ENCODE measurements at regions not wholly inside any gene's neighbourhood (a gene's known extent, or its start where the extent isn't known, plus 50 kb on each side); places are given as distances from the start of the nearest gene placed in this dataset.

GRCh38 chr4:140281828-140282552, 91.5 kb upstream of the SCOC start:
- no peak for TF ChIP-seq CTCF (IDR thresholded peaks at IDR 0.05)
- TF ChIP-seq EZH2 (IDR thresholded peaks at IDR 0.05; ENCODE audit: borderline replicate concordance, insufficient read depth, low read depth, low read length, poor library complexity, severe bottlenecking): no peak

Measured in B cell (primary cell).